DOHH2 (cell line): ENCODE measurements at regions not wholly inside any gene's neighbourhood (a gene's known extent, or its start where the extent isn't known, plus 50 kb on each side); places are given as distances from the start of the nearest gene placed in this dataset.

ENCODE experiments used
- CTCF ChIP-seq: fragments of 200-600 bp; sonication (generic); IDR thresholded peaks from one replicate; pipeline ENCODE4 v1.5.1; 2014; ENCODE audit warnings: antibody characterized with exemption, mild to moderate bottlenecking, low read depth, low read length; ENCODE audit not compliant: poor library complexity, severe bottlenecking
- EZH2phosphoT487 ChIP-seq: fragments of 200-600 bp; sonication (generic); IDR thresholded peaks from 2 replicates; pipeline ENCODE4 v1.6.1; 2017; ENCODE audit warnings: borderline replicate concordance, mild to moderate bottlenecking, antibody characterized with exemption, low read length, moderate library complexity, mixed read lengths

- TF ChIP-seq CTCF (no peak), EZH2phosphoT487 (no peak)
Observed at GRCh38 chr1:231094421-231094820, 54.4 kb upstream of the FAM89A start.
